Right lobe of liver (tissue), 6 donors: ENCODE measurements at regions not wholly inside any gene's neighbourhood (a gene's known extent, or its start where the extent isn't known, plus 50 kb on each side); places are given as distances from the start of the nearest gene placed in this dataset.

Experiments used
- ATAC-seq, 4 donors: fragments of 200-7000 bp; cut with Tn5 transposase; one replicate each; pipeline ENCODE4 v1.9.1; 2020; ENCODE audit warnings: mild to moderate bottlenecking in 4 of 4, moderate library complexity in 4 of 4
- DNase-seq, 3 donors: peaks; one replicate each; pipeline ENCODE4 v3.0.0-alpha.2; 2020
- H3K27ac ChIP-seq, 3 donors: fragments of 200-600 bp; one replicate each; pipeline ENCODE4 v1.8.0; 2022
- H3K27me3 ChIP-seq, 2 donors: fragments of 200-600 bp; one replicate each; pipeline ENCODE4 v1.8.0; 2022
- H3K36me3 ChIP-seq, 4 donors: fragments of 200-600 bp; sonication (generic) in 1 of 4; one replicate each; pipeline versions ENCODE4 v1.5.1 to v1.8.0; 2017 to 2022; ENCODE audit warnings: control low read depth in 1 of 4
- H3K4me1 ChIP-seq, 4 donors: fragments of 200-600 bp; sonication (generic) in 1 of 4; one replicate each; pipeline versions ENCODE4 v1.5.1 to v1.8.0; 2017 to 2022; ENCODE audit warnings: control low read depth in 1 of 4
- H3K4me3 ChIP-seq, 3 donors: fragments of 200-600 bp; one replicate each; pipeline ENCODE4 v1.8.0; 2022
- H3K9me3 ChIP-seq, 4 donors: fragments of 200-600 bp; sonication (generic) in 1 of 4; one replicate each; pipeline versions ENCODE4 v1.5.1 to v1.8.0; 2017 to 2022; ENCODE audit warnings: control low read depth in 1 of 4
- POLR2A ChIP-seq: fragments of 450-650 bp; IDR thresholded peaks from one replicate; pipeline ENCODE4 v1.6.1; 2017; ENCODE audit warnings: antibody characterized with exemption, mild to moderate bottlenecking
- WGBS: methylation state at CpG from one replicate; pipeline ENCODE4 v1.1.6; 2018; ENCODE audit warnings: low coverage, low lambda C conversion rate; ENCODE audit not compliant: insufficient coverage; ENCODE audit errors: missing lambda C conversion rate; 5-methylcytosine and 5-hydroxymethylcytosine counted together
- intact Hi-C, 2 donors: fragments of 100-400 bp; cut with DNase I; formaldehyde crosslinking; loops; one replicate each; pipeline versions ENCODE4 v1.11.2 to v1.14.1; 2022
- TF ChIP-seq, protein P1 (sequence below), 4 donors: fragments of 200-600 bp in 3 of 4; fragments of 450-650 bp in 1 of 4; IDR thresholded peaks; one replicate each; pipeline versions ENCODE4 v1.5.1 to v1.8.0; 2016 to 2022; ENCODE audit warnings: antibody characterized with exemption in 4 of 4, mild to moderate bottlenecking in 2 of 4
- donor health status: DM: no; HTN: yes; CAD: no.
- donor health status: DM: no; HTN: no; CAD: no.
- donor health status: DM: no; HTN: no; CAD: no.
- donor health status: DM: no; HTN: yes; CAD: no.
- donor health status: DM: no; HTN: yes; CAD: no.

DNA sequence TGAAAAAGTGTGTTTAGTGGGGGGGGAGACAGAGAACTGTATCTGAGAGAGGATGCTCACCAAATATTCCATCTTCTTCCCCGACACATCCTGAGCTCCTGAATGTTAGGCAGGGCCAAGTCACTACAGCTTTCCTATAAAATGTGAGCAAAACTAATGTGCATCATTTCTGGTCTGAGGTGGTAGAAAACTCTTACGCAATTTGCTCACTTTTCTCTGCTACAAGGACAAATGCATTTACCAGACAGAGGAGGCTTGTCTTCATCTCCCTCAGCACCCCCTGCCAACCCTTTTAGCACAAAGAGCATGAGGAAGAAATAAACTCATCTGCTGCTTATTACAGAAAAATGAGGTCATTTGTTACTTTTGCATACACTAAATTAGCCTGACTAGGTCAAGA, 554.0 kb downstream of the RNF144A start:
- no peak overlapping the region for H3K27ac ChIP-seq
- H3K36me3 ChIP-seq: no peaks in the 10 kb centered on the region
- no peaks in the 10 kb centered on the region for H3K27me3 ChIP-seq
- 75% methylated on average over 2 of the region's 2 CpGs for WGBS
- intact Hi-C loops: no loop called here
- DNase-seq (no peak), ATAC-seq (no peak)
- no peak for TF ChIP-seq POLR2A
- TF ChIP-seq, protein P1, sequence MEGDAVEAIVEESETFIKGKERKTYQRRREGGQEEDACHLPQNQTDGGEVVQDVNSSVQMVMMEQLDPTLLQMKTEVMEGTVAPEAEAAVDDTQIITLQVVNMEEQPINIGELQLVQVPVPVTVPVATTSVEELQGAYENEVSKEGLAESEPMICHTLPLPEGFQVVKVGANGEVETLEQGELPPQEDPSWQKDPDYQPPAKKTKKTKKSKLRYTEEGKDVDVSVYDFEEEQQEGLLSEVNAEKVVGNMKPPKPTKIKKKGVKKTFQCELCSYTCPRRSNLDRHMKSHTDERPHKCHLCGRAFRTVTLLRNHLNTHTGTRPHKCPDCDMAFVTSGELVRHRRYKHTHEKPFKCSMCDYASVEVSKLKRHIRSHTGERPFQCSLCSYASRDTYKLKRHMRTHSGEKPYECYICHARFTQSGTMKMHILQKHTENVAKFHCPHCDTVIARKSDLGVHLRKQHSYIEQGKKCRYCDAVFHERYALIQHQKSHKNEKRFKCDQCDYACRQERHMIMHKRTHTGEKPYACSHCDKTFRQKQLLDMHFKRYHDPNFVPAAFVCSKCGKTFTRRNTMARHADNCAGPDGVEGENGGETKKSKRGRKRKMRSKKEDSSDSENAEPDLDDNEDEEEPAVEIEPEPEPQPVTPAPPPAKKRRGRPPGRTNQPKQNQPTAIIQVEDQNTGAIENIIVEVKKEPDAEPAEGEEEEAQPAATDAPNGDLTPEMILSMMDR (IDR thresholded peaks at IDR 0.05): no peak
- no peaks in the 10 kb centered on the region for H3K4me1 ChIP-seq
- no peaks in the 10 kb centered on the region for H3K9me3 ChIP-seq
- no peak overlapping the region for H3K4me3 ChIP-seq

GRCh38 chr2:7472465-7472864, 555.3 kb downstream of the RNF144A start:
- Histone ChIP-seq H3K9me3 (no peaks in the 10 kb centered on the region), H3K4me3 (no peak overlapping the region), H3K27me3 (no peaks in the 10 kb centered on the region), H3K36me3 (no peaks in the 10 kb centered on the region), H3K4me1 (no peaks in the 10 kb centered on the region), H3K27ac (no peak overlapping the region)
- ATAC-seq (no peak), DNase-seq (no peak)
- WGBS: 65% methylated on average over 2 of the region's 2 CpGs
- intact Hi-C loops: no loop called here
- no peak for TF ChIP-seq POLR2A
- TF ChIP-seq, protein P1 (IDR thresholded peaks at IDR 0.05): no peak

- WGBS: 36% methylated on average over 7 of the region's 7 CpGs
- H3K27ac ChIP-seq: no peak overlapping the region
- no peaks in the 10 kb centered on the region for H3K27me3 ChIP-seq
- intact Hi-C loops: no loop called here
- no peaks in the 10 kb centered on the region for H3K9me3 ChIP-seq
- no peaks in the 10 kb centered on the region for H3K36me3 ChIP-seq
- no peaks in the 10 kb centered on the region for H3K4me1 ChIP-seq
- no peak for TF ChIP-seq POLR2A
- TF ChIP-seq, protein P1 (IDR thresholded peaks at IDR 0.05): no peak
- H3K4me3 ChIP-seq: no peak overlapping the region
- no peak for ATAC-seq
- DNase-seq: no peak
These were observed 556.0 kb downstream of the RNF144A start for GRCh38 chr2:7473135-7473771.

DNA sequence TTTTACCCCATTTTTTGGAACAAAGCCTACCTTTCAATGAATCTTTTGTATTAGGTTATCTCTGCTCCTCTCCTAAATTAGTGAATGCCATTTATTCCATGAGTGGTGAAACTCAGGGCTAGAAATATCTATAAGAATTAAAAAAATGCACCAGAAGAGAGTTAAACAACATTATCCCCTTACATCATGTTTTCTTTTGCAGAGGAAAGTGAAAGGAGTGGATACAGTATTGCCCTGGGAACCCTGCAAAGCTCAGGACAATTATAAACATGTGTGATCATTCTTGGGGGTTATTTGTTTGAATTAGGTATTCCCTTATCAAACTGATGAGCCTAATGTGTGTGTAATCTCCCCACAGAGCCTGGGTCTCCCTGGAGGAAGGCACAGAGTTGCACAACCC, 559.2 kb downstream of the RNF144A start:
- H3K4me1 ChIP-seq: no peaks in the 10 kb centered on the region
- no peaks in the 10 kb centered on the region for H3K27me3 ChIP-seq
- H3K9me3 ChIP-seq: no peaks in the 10 kb centered on the region
- no peak for TF ChIP-seq POLR2A
- TF ChIP-seq, protein P1 (IDR thresholded peaks at IDR 0.05): no peak
- no peak for DNase-seq
- H3K4me3 ChIP-seq: no peak overlapping the region
- no peaks in the 10 kb centered on the region for H3K36me3 ChIP-seq
- intact Hi-C loops: no loop called here
- H3K27ac ChIP-seq: no peak overlapping the region
- ATAC-seq: no peak

DNA sequence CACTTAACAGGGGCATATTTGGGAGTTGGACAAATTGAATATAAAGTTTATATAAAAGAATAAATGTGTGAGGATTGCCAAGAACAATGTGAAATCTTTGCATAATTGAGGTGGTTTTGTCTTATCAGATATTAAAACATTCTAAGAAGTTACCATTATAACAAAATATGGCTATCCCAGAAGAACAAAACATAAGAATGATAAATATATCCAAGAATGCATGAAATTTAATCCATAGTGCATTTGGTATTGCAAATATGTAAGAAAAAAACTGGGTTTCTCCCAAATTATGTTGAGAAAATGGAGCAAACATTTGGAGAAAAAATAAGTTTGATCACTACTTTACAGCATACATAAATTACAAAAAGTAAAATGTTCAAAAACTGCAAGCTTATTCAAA, 562.4 kb downstream of the RNF144A start:
- Histone ChIP-seq H3K4me1 (no peaks in the 10 kb centered on the region), H3K27me3 (no peaks in the 10 kb centered on the region), H3K9me3 (peaks cover 0 to 2% (median 0%) of the 10 kb centered on the region in 4 donors), H3K27ac (no peak overlapping the region), H3K4me3 (no peak overlapping the region), H3K36me3 (no peaks in the 10 kb centered on the region)
- intact Hi-C loops: no loop called here
- DNase-seq (no peak), ATAC-seq (no peak)
- TF ChIP-seq, protein P1 (IDR thresholded peaks at IDR 0.05): no peak
- TF ChIP-seq POLR2A: no peak
